GM18499 (cell line): ENCODE measurements at regions not wholly inside any gene's neighbourhood (a gene's known extent, or its start where the extent isn't known, plus 50 kb on each side); places are given as distances from the start of the nearest gene placed in this dataset.
A peak's percentile ranks its signal among the peaks of the same experiment; 100 is the strongest.

Experiments
- ATAC-seq: cut with Tn5 transposase; IDR thresholded peaks from one replicate; pipeline ENCODE4 v1.9.1; 2021; ENCODE audit warnings: moderate number of reproducible peaks; ENCODE audit not compliant: insufficient read depth, unreplicated experiment

GRCh38 chr18:32545631-32546030 lies 74.9 kb upstream of the GAREM1 start:
- ATAC-seq = no peak

- no peak for ATAC-seq
These were observed 73.4 kb upstream of the GAREM1 start for GRCh38 chr18:32544088-32544487.

GRCh38 chr18:32542221-32542798 lies 71.6 kb upstream of the GAREM1 start:
- ATAC-seq = no peak

- ATAC-seq = peak; percentile 98
These were observed 60.4 kb upstream of the GAREM1 start for GRCh38 chr18:32530947-32531651.

GRCh38 chr18:32529722-32530420 lies 59.2 kb upstream of the GAREM1 start:
- ATAC-seq = no peak

- no peak for ATAC-seq
These were observed 50.1 kb upstream of the GAREM1 start for GRCh38 chr18:32520771-32521170.
